ACC112 (cell line): ENCODE measurements at regions not wholly inside any gene's neighbourhood (a gene's known extent, or its start where the extent isn't known, plus 50 kb on each side); places are given as distances from the start of the nearest gene placed in this dataset.
A peak's percentile ranks its signal among the peaks of the same experiment; 100 is the strongest.
"Not testable (repeated sequence)": the region's sequence is repeated elsewhere in the genome, so short reads cannot be mapped to it uniquely, and the experiment has no call there.

Experiments used
- H2AFZ ChIP-seq: fragments of 200-600 bp; sonication (generic); one replicate; pipeline ENCODE4 v1.6.0; 2017; ENCODE audit warnings: antibody characterized with exemption, low read length; ENCODE audit not compliant: unreplicated experiment
- H3K27ac ChIP-seq: fragments of 200-600 bp; sonication (generic); 2 replicates; pipeline ENCODE4 v1.5.1; 2014; ENCODE audit warnings: low read depth, mild to moderate bottlenecking, antibody characterized with exemption, low read length, moderate library complexity
- H3K27me3 ChIP-seq: fragments of 200-600 bp; sonication (generic); 2 replicates; pipeline ENCODE4 v1.6.1; 2014; ENCODE audit warnings: mild to moderate bottlenecking, antibody characterized with exemption, low read length, moderate library complexity, mixed read lengths; ENCODE audit not compliant: insufficient read depth
- H3K36me3 ChIP-seq: fragments of 200-600 bp; sonication (generic); 2 replicates; pipeline ENCODE4 v1.6.1; 2016; ENCODE audit warnings: mild to moderate bottlenecking, antibody characterized with exemption, low read length, moderate library complexity, mixed read lengths; ENCODE audit not compliant: insufficient read depth
- H3K4me1 ChIP-seq: fragments of 200-600 bp; sonication (generic); one replicate; pipeline ENCODE4 v1.6.1; 2016; ENCODE audit warnings: low read length, mixed read lengths; ENCODE audit not compliant: insufficient read depth, unreplicated experiment, control insufficient read depth
- H3K4me3 ChIP-seq: fragments of 200-600 bp; sonication (generic); 2 replicates; pipeline ENCODE4 v1.5.1; 2014; ENCODE audit warnings: mild to moderate bottlenecking, low read depth, low read length
- H3K79me2 ChIP-seq: fragments of 200-600 bp; sonication (generic); one replicate; pipeline ENCODE4 v1.6.0; 2016; ENCODE audit warnings: low read length; ENCODE audit not compliant: control insufficient read depth, unreplicated experiment, insufficient read depth

DNA sequence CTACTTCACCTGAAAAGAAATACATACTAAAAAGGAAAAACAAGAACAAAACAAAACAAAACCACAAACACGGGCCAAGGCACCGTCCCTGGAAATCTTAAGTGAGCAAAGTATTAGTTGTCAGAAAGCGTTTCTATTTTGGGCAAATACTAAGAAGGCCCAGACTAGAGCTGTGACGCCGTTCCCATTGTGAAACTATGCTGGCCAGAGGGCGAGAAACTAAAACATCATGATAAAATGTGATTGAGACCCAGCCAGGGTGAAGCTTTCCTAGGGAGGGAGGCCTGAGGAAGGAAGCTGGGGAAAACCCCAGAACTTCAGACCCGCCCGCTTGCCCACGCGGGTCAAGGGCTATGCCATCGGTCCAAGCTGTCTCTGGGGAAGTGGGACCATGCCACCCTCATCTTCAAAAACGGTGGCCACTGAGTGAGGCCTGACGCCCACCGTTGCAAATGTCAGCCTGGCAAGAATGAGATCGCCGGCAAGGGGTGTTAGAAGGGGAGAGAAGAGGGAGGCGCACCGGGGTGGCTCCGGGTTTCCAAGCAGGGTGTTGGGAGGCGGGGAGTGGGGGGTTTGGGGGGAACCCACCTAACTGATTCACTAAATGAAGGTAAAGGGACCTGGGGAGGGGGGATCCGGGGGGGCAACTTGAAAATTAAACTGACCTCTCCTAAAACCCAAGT lies 1950.9 kb upstream of the DEFB115 start:
- peak overlapping the region; percentile 38 for H2AFZ ChIP-seq
- H3K79me2 ChIP-seq, result no peaks in the 10 kb centered on the region
- peak overlapping the region; percentile 50 for H3K4me3 ChIP-seq
- no peaks in the 10 kb centered on the region for H3K27me3 ChIP-seq
- H3K4me1 ChIP-seq, result no peaks in the 10 kb centered on the region
- H3K36me3 ChIP-seq, result no peaks in the 10 kb centered on the region
- no peak overlapping the region for H3K27ac ChIP-seq

DNA sequence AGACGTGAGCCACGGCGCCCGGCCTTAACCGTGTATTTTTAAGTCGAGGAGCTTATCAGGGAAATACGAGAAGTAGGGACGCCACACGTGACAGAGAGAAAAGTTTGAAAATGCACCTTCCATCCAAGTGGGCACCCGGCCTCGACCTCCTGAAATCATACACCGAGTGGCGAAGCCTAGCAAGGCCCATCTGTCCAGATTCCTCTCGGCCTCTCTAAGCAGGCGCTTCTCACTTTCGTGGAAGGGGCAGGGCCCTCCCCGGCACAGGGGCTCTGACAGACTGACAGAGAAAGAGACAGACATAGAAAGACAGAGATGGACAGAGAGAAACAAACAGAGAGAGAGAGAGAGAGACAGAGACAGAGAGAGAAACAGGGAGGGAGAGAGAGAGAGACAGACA lies 1950.0 kb upstream of the DEFB115 start:
- not testable (repeated sequence) for H3K36me3 ChIP-seq, H3K27me3 ChIP-seq, H3K4me3 ChIP-seq, H2AFZ ChIP-seq, H3K27ac ChIP-seq, H3K4me1 ChIP-seq, H3K79me2 ChIP-seq

DNA sequence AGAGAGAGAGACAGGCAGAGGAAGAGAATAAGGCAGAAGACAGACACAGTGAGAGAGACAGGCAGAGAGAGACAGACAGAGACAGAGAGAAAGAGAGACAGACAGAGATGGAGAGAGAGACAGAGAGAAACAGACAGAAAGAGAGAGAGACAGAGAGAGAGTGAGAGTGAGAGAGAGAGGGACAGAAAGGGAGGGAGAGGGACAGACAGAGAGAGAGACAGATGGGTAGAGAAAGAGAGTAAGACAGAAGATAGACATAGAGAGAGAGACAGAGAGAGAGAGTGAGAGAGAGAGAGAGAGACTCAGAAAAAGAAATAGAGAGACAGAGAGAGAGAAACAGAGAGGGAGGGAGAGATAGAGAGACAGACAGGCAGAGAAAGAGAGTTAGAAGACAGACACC lies 1948.5 kb upstream of the DEFB115 start:
- not testable (repeated sequence) for H3K27ac ChIP-seq, H3K4me3 ChIP-seq, H2AFZ ChIP-seq

DNA sequence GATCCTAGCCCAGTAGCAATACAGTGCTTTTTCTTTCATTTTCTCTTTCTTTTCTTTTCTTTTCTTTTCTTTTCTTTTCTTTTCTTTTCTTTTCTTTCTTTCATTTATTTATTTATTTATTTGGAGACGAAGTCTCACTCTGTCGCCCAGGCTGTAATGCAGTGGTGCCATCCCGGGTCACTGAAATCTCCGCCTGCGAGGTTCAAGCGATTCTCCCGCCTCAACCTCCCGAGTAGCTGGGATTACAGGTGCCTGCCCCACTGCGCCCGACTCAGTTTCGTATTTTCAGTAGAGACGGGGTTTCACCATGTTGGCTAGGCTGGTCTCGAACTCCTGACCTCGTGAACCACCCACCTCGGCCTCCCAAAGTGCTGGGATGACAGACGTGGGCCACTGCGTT lies 1948.0 kb upstream of the DEFB115 start:
- not testable (repeated sequence) for H3K4me3 ChIP-seq, H3K79me2 ChIP-seq, H3K36me3 ChIP-seq, H3K27ac ChIP-seq, H2AFZ ChIP-seq, H3K4me1 ChIP-seq, H3K27me3 ChIP-seq

More for the DNA sequence above, 1948.5 kb upstream of the DEFB115 start:
- not testable (repeated sequence) for H3K36me3 ChIP-seq, H3K79me2 ChIP-seq, H3K27me3 ChIP-seq, H3K4me1 ChIP-seq

DNA sequence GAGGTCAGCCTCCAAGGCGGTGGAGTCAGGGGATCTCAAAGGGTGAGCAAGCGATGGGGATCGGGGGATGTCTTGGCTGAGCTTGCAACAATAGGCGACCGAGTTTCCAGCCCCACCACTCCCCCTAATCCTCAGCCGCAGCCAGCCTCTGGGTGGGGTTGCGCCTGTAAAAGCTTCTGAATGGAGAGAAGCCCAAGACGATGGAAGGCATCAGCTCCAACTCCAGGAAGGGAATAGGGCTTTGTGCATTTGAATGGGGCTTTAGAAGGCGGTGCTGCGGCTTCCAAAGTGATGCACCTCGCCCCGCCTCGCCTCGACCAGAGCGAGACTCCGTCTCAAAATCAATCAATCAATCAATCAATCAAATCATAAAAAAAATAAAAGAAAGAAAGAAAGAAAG lies 1946.4 kb upstream of the DEFB115 start:
- not testable (repeated sequence) for H3K27ac ChIP-seq, H3K36me3 ChIP-seq, H2AFZ ChIP-seq, H3K4me3 ChIP-seq, H3K27me3 ChIP-seq, H3K4me1 ChIP-seq, H3K79me2 ChIP-seq

DNA sequence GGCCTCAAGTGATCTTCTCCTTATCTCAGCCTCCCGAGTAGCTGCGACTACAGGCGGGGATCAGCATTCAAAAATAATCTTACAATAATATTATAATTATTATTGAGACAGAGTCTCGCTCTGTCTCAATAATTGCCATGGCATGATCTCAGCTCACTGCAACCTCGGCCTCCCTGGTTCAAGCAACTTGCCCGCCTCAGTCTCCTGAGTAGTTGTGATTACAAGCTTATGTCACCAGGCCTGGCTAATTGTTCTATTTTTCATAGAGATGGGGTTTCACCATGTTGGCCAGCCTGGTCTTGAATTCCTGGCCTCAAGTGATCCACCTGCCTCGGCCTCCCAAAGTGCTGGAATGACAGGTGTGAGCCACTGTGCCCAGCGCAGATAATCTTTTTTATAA lies 1944.8 kb upstream of the DEFB115 start:
- H3K27ac ChIP-seq, H2AFZ ChIP-seq, H3K4me1 ChIP-seq, H3K4me3 ChIP-seq, H3K79me2 ChIP-seq, H3K27me3 ChIP-seq, H3K36me3 ChIP-seq: not testable (repeated sequence)

DNA sequence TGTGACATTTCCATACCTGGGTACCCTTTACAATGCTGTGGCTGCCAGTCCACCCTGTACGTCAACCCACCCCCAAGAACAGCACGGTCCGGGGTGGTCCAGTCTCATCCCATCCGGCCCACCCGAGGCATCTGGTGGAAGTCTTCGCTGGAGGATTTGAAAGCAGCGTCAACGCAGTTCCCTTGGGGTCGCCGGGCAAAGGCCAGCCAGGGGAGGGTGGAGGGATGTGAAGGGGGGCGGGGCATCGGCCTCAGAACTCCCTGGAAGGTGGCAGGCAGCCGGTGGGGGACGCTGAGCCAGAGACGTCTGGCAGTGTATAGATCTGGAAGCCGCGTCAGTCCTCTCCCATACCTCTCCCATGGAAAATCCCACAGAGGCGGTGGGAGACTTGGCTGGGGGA lies 1944.0 kb upstream of the DEFB115 start:
- Histone ChIP-seq H3K27ac (no peak overlapping the region), H3K27me3 (no peaks in the 10 kb centered on the region), H3K4me3 (no peak overlapping the region), H2AFZ (no peak overlapping the region), H3K4me1 (no peaks in the 10 kb centered on the region), H3K36me3 (no peaks in the 10 kb centered on the region), H3K79me2 (no peaks in the 10 kb centered on the region)

DNA sequence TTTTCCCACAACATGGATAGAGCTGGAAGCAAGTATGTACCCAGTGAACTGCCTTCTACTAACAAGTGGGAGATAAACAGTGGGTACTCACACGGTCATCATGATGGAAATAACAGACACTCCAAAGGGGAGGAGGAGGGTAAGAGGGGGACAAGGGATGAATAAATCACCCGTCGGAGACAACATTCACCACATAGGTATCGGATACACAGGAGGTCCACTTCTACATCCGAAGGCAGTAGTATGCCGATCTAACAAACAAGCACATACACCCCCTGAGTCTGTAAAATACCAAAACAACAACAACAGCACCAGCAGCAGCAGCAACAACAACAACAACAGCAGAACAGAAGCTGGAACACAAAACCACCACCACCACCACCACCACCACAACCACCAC lies 1943.2 kb upstream of the DEFB115 start:
- Histone ChIP-seq H2AFZ (no peak overlapping the region), H3K27ac (no peak overlapping the region), H3K79me2 (no peaks in the 10 kb centered on the region), H3K36me3 (no peaks in the 10 kb centered on the region), H3K27me3 (no peaks in the 10 kb centered on the region), H3K4me3 (no peak overlapping the region), H3K4me1 (no peaks in the 10 kb centered on the region)

DNA sequence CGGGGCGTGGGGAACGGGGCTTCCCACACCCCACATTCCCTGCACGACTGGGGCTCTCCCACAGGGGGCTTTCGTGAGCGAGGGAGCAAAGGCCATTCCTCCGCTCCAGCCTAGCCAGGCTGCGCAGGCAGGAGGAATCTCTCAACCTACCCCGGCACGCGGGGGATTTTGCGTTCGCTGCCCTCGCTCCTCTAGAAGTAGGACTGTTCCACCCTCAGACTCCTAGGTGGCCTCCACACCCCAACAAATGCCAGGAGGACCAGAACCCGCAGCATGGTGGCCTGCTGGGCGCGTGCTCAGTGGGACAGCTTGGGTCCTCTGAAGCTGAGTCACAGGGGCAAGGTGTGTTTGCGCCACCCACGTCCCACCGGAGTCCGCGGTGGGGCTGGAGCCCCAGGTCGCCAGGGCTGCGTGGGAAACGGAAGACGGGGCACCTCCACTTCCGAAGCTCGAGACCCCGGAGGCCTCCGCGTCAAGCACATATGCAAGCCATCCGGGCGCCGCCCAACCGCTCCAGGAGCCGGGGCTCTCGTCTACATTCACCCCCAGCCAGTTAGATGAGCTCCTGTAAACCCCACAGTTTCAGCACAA lies 1938.5 kb upstream of the DEFB115 start:
- no peaks in the 10 kb centered on the region for H3K4me1 ChIP-seq
- no peaks in the 10 kb centered on the region for H3K36me3 ChIP-seq
- no peaks in the 10 kb centered on the region for H3K79me2 ChIP-seq
- no peak overlapping the region for H3K27ac ChIP-seq
- no peaks in the 10 kb centered on the region for H3K27me3 ChIP-seq
- no peak overlapping the region for H3K4me3 ChIP-seq
- H2AFZ ChIP-seq, result no peak overlapping the region

DNA sequence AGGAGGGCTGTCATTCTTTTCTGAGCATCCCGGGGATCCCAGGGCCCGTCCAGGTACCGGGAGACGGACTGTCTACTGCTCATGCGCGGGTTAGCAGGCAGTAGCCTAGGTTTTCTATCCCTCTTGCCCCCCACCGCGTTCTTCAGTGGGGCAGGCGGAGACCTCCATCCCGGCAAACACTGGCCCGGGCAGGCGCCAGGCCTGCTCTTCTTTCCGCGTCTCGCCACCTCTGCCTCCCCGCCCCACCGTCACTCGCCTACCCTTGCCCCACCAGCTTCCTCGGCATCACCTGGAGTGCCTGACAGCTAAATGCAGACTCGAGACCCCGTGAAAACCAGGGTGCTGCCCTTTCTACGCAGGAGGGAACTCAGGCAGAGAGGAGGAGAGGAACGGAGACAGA lies 1937.7 kb upstream of the DEFB115 start:
- Histone ChIP-seq H3K4me1 (no peaks in the 10 kb centered on the region), H3K27ac (no peak overlapping the region), H2AFZ (no peak overlapping the region), H3K36me3 (no peaks in the 10 kb centered on the region), H3K4me3 (no peak overlapping the region), H3K79me2 (no peaks in the 10 kb centered on the region), H3K27me3 (peaks cover 5% of the 10 kb centered on the region)

DNA sequence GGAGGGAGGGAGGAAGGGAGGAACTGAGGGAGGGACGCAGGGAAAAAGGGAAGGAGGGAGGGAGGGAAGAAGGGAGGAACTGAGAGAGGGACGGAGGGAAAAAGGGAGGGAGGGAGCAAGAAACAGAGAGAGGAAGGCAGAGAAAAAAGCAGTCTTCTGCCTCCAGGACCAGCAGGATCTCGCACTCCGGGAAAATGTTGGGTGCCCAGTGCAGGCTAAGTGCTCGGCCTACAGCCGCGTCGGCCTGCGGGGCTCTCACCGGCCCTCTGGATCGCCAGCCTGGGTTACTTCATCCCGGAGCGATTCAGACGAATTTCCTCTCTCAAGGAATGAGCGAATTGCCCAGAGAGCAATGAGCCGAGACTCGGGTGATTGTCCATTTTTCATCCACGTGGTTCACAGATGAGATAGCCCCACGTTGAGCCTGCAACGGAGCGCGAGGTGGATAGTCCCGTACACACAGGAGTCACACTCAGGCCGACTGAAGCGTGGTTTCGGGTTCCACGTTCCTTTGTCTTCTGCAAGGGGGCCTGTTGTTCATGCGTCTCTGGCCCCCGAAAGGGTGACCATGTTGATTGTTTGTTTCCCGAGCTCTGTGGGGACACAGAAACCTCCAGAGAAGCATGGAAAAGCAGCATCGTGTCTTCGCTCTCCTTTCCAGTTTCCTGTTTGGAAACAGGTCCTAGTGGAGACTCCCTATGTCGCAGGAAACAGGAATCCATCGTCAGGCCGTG lies 1937.1 kb upstream of the DEFB115 start:
- H3K27ac ChIP-seq, H3K4me1 ChIP-seq, H3K36me3 ChIP-seq, H3K27me3 ChIP-seq, H3K79me2 ChIP-seq: not testable (repeated sequence)
- Histone ChIP-seq H2AFZ (peak overlapping the region; percentile 25), H3K4me3 (peak overlapping the region; percentile 53)
